ENCODE measurements at regions not wholly inside any gene's neighbourhood (a gene's known extent, or its start where the extent isn't known, plus 50 kb on each side); places are given as distances from the start of the nearest gene placed in this dataset.
"Not testable (repeated sequence)": the region's sequence is repeated elsewhere in the genome, so short reads cannot be mapped to it uniquely, and the experiment has no call there.

DNA sequence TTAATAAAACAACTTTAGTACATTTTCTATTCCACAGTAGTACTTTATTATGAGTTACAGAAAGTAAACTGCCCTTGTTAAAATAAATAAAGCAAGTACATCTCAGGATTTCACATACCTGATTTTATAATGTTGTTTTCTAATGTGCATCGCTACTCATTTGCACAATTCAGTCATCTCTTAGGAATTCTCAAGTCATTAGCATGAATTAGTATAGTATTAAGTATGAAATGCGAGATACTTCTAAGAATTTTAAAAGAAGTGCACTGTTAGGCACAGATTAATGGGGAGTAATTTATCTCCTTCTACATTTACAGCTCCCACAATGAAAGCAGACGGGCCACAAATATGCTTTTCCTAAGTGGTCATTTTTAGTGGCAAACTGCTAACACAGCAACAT, 193.7 kb upstream of the FAM174A start:
- DNase-seq; H3K4me1 ChIP-seq (ENCODE audit: control insufficient read depth in 1 of 2, insufficient read depth in 2 of 2, low read depth in 1 of 2, low read length in 1 of 2); H2AFZ ChIP-seq (ENCODE audit: low read depth); H4K20me1 ChIP-seq (ENCODE audit: insufficient read depth); POLR2A ChIA-PET; H3K9me3 ChIP-seq; H3K36me3 ChIP-seq (replicated peaks in 1 of 2; ENCODE audit: control insufficient read depth in 1 of 2, insufficient read depth in 2 of 2, low read length in 1 of 2); CTCF ChIA-PET; H3K9me2 ChIP-seq; H3K4me3 ChIP-seq (ENCODE audit: low read depth in 2 of 2, low read length in 1 of 2); H3K27me3 ChIP-seq (ENCODE audit: insufficient read depth); H3K9ac ChIP-seq; H3K27ac ChIP-seq (ENCODE audit: low read depth in 2 of 2, low read length in 1 of 2); H3K4me2 ChIP-seq; H3F3A ChIP-seq (replicated peaks; ENCODE audit: insufficient read depth); H3K79me2 ChIP-seq (ENCODE audit: insufficient read depth): not testable (repeated sequence)
- WGBS (ENCODE audit: low lambda C conversion rate), result no CpG with 5 or more reads among the region's 3 CpGs

DNA sequence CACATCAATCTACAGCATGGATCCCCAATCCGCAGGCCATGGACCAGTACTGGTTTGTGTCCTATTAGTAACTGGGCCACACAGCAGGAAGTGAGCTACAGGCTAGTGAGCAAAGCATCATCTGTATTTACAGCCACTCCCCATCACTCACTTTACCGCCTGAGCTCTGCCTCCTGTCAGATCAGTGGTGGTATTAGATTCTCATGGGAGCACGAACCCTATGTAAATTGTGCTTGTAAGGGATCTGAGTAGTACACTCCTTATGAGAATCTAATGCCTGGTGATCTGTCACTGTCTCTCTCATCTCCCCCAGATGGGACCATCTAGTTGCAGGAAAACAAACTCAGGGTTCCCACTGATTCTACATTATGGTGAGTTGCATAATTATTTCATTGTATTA, 212.7 kb upstream of the FAM174A start:
- H2AFZ ChIP-seq (ENCODE audit: low read depth), result no peak overlapping the region
- no peak overlapping the region for H3K4me3 ChIP-seq (ENCODE audit: low read depth in 2 of 2, low read length in 1 of 2)
- no peaks in the 10 kb centered on the region for H3K4me1 ChIP-seq (ENCODE audit: control insufficient read depth in 1 of 2, insufficient read depth in 2 of 2, low read depth in 1 of 2, low read length in 1 of 2)
- H3K27me3 ChIP-seq (ENCODE audit: insufficient read depth), result no peaks in the 10 kb centered on the region
- WGBS (ENCODE audit: low lambda C conversion rate), result 13% methylated on average over 3 of the region's 3 CpGs
- no peak for DNase-seq
- H3K9me2 ChIP-seq, result no peaks in the 10 kb centered on the region
- no peak overlapping the region for H3K4me2 ChIP-seq
- no peak overlapping the region for H3K9ac ChIP-seq
- H3K27ac ChIP-seq (ENCODE audit: low read depth in 2 of 2, low read length in 1 of 2), result no peak overlapping the region
- no peaks in the 10 kb centered on the region for H3K9me3 ChIP-seq
- H4K20me1 ChIP-seq (ENCODE audit: insufficient read depth), result no peaks in the 10 kb centered on the region
- CTCF ChIA-PET, result no interaction called here
- TF ChIP-seq, protein P1, sequence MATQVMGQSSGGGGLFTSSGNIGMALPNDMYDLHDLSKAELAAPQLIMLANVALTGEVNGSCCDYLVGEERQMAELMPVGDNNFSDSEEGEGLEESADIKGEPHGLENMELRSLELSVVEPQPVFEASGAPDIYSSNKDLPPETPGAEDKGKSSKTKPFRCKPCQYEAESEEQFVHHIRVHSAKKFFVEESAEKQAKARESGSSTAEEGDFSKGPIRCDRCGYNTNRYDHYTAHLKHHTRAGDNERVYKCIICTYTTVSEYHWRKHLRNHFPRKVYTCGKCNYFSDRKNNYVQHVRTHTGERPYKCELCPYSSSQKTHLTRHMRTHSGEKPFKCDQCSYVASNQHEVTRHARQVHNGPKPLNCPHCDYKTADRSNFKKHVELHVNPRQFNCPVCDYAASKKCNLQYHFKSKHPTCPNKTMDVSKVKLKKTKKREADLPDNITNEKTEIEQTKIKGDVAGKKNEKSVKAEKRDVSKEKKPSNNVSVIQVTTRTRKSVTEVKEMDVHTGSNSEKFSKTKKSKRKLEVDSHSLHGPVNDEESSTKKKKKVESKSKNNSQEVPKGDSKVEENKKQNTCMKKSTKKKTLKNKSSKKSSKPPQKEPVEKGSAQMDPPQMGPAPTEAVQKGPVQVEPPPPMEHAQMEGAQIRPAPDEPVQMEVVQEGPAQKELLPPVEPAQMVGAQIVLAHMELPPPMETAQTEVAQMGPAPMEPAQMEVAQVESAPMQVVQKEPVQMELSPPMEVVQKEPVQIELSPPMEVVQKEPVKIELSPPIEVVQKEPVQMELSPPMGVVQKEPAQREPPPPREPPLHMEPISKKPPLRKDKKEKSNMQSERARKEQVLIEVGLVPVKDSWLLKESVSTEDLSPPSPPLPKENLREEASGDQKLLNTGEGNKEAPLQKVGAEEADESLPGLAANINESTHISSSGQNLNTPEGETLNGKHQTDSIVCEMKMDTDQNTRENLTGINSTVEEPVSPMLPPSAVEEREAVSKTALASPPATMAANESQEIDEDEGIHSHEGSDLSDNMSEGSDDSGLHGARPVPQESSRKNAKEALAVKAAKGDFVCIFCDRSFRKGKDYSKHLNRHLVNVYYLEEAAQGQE (IDR thresholded peaks at IDR 0.05; ENCODE audit: low read depth, low read length), result no peak
- TF ChIP-seq, protein P2, sequence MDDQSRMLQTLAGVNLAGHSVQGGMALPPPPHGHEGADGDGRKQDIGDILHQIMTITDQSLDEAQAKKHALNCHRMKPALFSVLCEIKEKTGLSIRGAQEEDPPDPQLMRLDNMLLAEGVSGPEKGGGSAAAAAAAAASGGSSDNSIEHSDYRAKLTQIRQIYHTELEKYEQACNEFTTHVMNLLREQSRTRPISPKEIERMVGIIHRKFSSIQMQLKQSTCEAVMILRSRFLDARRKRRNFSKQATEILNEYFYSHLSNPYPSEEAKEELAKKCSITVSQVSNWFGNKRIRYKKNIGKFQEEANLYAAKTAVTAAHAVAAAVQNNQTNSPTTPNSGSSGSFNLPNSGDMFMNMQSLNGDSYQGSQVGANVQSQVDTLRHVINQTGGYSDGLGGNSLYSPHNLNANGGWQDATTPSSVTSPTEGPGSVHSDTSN (IDR thresholded peaks at IDR 0.05), result no peak
- TF ChIP-seq FOSL2 (IDR thresholded peaks at IDR 0.05; ENCODE audit: borderline replicate concordance, low read depth) (no peak), JUND (IDR thresholded peaks at IDR 0.05) (no peak), NFIC (IDR thresholded peaks at IDR 0.05; ENCODE audit: borderline replicate concordance) (no peak), SMC3 (IDR thresholded peaks at IDR 0.05; ENCODE audit: low read depth, low read length) (no peak), YY1 (IDR thresholded peaks at IDR 0.05; ENCODE audit: low read depth) (no peak), RAD21 (IDR thresholded peaks at IDR 0.05; ENCODE audit: low read length) (no peak), RXRA (IDR thresholded peaks at IDR 0.05; ENCODE audit: borderline replicate concordance, low read depth) (no peak)
- TF ChIP-seq, protein P3, sequence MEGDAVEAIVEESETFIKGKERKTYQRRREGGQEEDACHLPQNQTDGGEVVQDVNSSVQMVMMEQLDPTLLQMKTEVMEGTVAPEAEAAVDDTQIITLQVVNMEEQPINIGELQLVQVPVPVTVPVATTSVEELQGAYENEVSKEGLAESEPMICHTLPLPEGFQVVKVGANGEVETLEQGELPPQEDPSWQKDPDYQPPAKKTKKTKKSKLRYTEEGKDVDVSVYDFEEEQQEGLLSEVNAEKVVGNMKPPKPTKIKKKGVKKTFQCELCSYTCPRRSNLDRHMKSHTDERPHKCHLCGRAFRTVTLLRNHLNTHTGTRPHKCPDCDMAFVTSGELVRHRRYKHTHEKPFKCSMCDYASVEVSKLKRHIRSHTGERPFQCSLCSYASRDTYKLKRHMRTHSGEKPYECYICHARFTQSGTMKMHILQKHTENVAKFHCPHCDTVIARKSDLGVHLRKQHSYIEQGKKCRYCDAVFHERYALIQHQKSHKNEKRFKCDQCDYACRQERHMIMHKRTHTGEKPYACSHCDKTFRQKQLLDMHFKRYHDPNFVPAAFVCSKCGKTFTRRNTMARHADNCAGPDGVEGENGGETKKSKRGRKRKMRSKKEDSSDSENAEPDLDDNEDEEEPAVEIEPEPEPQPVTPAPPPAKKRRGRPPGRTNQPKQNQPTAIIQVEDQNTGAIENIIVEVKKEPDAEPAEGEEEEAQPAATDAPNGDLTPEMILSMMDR (IDR thresholded peaks at IDR 0.05), result no peak
- TF ChIP-seq, protein P4, sequence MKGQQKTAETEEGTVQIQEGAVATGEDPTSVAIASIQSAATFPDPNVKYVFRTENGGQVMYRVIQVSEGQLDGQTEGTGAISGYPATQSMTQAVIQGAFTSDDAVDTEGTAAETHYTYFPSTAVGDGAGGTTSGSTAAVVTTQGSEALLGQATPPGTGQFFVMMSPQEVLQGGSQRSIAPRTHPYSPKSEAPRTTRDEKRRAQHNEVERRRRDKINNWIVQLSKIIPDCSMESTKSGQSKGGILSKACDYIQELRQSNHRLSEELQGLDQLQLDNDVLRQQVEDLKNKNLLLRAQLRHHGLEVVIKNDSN (IDR thresholded peaks at IDR 0.05; ENCODE audit: borderline replicate concordance, low read depth), result no peak
- TF ChIP-seq, protein P5, sequence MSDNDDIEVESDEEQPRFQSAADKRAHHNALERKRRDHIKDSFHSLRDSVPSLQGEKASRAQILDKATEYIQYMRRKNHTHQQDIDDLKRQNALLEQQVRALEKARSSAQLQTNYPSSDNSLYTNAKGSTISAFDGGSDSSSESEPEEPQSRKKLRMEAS (IDR thresholded peaks at IDR 0.05; ENCODE audit: low read depth), result no peak
- no peaks in the 10 kb centered on the region for H3F3A ChIP-seq (replicated peaks; ENCODE audit: insufficient read depth)
- H3K79me2 ChIP-seq (ENCODE audit: insufficient read depth), result no peaks in the 10 kb centered on the region
- no peaks in the 10 kb centered on the region for H3K36me3 ChIP-seq (replicated peaks in 1 of 2; ENCODE audit: control insufficient read depth in 1 of 2, insufficient read depth in 2 of 2, low read length in 1 of 2)
- POLR2A ChIA-PET, result no interaction called here

Measured in SK-N-SH (cell line).